Lower leg skin (tissue), 4 donors: ENCODE measurements at regions not wholly inside any gene's neighbourhood (a gene's known extent, or its start where the extent isn't known, plus 50 kb on each side); places are given as distances from the start of the nearest gene placed in this dataset.

ENCODE experiments used
- DNase-seq, 2 donors: peaks; one replicate each; pipeline ENCODE4 v3.0.0-alpha.2; 2019; ENCODE audit warnings: low spot score in 2 of 2
- H3K4me3 ChIP-seq: fragments of 200-600 bp; sonication (generic); 2 replicates; pipeline ENCODE4 v1.5.1; 2017; ENCODE audit warnings: mild to moderate bottlenecking, low read depth; ENCODE audit not compliant: poor library complexity, severe bottlenecking
- POLR2A ChIP-seq, 2 donors: fragments of 450-650 bp; IDR thresholded peaks; one replicate each; pipeline ENCODE4 v1.6.1; 2016 to 2017; ENCODE audit warnings: antibody characterized with exemption in 2 of 2, mild to moderate bottlenecking in 1 of 2, moderate library complexity in 1 of 2
- WGBS, 2 donors: methylation state at CpG; one replicate each; pipeline ENCODE4 v1.1.5; 2018; 5-methylcytosine and 5-hydroxymethylcytosine counted together
- intact Hi-C: fragments of 100-400 bp; cut with DNase I; formaldehyde crosslinking; loops from one replicate; pipeline ENCODE4 v1.15.0; 2023; ENCODE audit warnings: low total_unique reads
- TF ChIP-seq, protein P1 (sequence below), 3 donors: fragments of 450-650 bp; IDR thresholded peaks; one replicate each; pipeline ENCODE4 v1.5.1; 2016; ENCODE audit warnings: antibody characterized with exemption in 3 of 3, mild to moderate bottlenecking in 3 of 3, moderate library complexity in 2 of 3

GRCh38 chr15:62853841-62854225 is 188.7 kb upstream of the TPM1 start:
- peak in 1 of 2 donors; percentile 58 for DNase-seq
- intact Hi-C loops = no loop called here
- no peak for TF ChIP-seq POLR2A (IDR thresholded peaks at IDR 0.05)
- TF ChIP-seq, protein P1, sequence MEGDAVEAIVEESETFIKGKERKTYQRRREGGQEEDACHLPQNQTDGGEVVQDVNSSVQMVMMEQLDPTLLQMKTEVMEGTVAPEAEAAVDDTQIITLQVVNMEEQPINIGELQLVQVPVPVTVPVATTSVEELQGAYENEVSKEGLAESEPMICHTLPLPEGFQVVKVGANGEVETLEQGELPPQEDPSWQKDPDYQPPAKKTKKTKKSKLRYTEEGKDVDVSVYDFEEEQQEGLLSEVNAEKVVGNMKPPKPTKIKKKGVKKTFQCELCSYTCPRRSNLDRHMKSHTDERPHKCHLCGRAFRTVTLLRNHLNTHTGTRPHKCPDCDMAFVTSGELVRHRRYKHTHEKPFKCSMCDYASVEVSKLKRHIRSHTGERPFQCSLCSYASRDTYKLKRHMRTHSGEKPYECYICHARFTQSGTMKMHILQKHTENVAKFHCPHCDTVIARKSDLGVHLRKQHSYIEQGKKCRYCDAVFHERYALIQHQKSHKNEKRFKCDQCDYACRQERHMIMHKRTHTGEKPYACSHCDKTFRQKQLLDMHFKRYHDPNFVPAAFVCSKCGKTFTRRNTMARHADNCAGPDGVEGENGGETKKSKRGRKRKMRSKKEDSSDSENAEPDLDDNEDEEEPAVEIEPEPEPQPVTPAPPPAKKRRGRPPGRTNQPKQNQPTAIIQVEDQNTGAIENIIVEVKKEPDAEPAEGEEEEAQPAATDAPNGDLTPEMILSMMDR (IDR thresholded peaks at IDR 0.05) = no peak
- H3K4me3 ChIP-seq = no peak overlapping the region
- WGBS, 2 donors = 58 to 62% methylated on average over 6 of the region's 6 CpGs

GRCh38 chr15:62854420-62855084 is 188.0 kb upstream of the TPM1 start:
- 92 to 93% methylated on average over 12 of the region's 12 CpGs for WGBS, 2 donors

GRCh38 chr15:62855085-62855476 is 187.5 kb upstream of the TPM1 start:
- no peak for TF ChIP-seq POLR2A (IDR thresholded peaks at IDR 0.05)
- TF ChIP-seq, protein P1 (IDR thresholded peaks at IDR 0.05) = no peak
- 89 to 92% methylated on average over 7 of the region's 7 CpGs for WGBS, 2 donors
- H3K4me3 ChIP-seq = no peak overlapping the region
- intact Hi-C loops = no loop called here
- DNase-seq = no peak

More at GRCh38 chr15:62854420-62855084, 188.0 kb upstream of the TPM1 start:
- intact Hi-C loops = no loop called here
- no peak for DNase-seq
- H3K4me3 ChIP-seq = no peak overlapping the region
- TF ChIP-seq POLR2A (IDR thresholded peaks at IDR 0.05) = no peak
- TF ChIP-seq, protein P1 (IDR thresholded peaks at IDR 0.05) = no peak

DNA sequence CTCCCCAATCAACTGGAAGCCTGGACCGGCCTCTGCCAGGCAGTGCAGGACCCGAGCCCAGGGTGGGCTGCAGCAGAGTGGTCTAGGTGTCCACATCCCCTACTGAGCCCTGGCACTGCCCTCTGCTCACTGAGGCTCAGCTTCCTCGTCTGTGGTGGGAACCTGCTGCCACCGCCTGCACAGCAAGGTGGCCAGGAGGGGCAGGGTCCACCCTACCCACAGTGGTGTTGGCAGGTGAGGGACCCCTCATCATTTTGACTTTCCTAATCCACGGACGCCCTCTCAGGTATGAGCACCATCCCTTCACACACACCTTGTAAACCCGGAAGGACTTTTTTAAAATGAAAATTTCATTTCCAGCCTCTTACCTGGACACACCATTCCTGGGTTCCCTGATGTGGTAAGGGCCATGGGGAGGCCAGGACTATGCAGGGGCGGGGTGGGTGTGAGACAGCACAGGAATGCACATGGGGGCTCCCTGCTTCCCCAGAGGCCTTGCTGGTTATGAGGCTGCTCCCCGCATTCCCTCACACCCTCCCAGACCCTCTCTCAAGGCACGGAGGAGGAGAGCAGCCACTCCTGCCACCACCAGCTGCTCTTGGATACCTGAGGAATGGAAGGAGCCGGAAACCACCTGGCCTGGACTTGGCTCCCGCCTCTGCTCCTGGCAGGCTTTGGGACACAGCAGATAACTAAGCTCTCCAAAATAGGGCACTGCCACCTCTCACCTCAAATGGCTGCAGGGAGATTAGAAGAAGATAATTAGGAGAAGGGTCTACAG is 185.9 kb upstream of the TPM1 start:
- TF ChIP-seq POLR2A (IDR thresholded peaks at IDR 0.05) = no peak
- TF ChIP-seq, protein P1 (IDR thresholded peaks at IDR 0.05) = no peak
- 83 to 86% methylated on average over 12 of the region's 12 CpGs for WGBS, 2 donors
- intact Hi-C loops = no loop called here
- DNase-seq = peak in 1 of 2 donors; percentile 79
- H3K4me3 ChIP-seq = no peak overlapping the region

GRCh38 chr15:62857411-62857853 is 185.1 kb upstream of the TPM1 start:
- WGBS, 2 donors = 45 to 54% methylated on average over 5 of the region's 5 CpGs
- intact Hi-C loops = no loop called here
- TF ChIP-seq, protein P1 (IDR thresholded peaks at IDR 0.05) = no peak
- TF ChIP-seq POLR2A (IDR thresholded peaks at IDR 0.05) = no peak
- H3K4me3 ChIP-seq = no peak overlapping the region
- peak in 1 of 2 donors; percentile 70 for DNase-seq
